ENCODE measurements at regions not wholly inside any gene's neighbourhood (a gene's known extent, or its start where the extent isn't known, plus 50 kb on each side); places are given as distances from the start of the nearest gene placed in this dataset.

GRCh38 chr14:101282418-101282817 is 278.9 kb upstream of the DIO3 start:
- H3K27ac ChIP-seq, result no peak overlapping the region

GRCh38 chr14:101284711-101285110 is 276.6 kb upstream of the DIO3 start:
- Histone ChIP-seq H3K4me3 (no peak overlapping the region), H3K9ac (no peak overlapping the region), H3F3A (ENCODE audit: insufficient read depth) (no peaks in the 10 kb centered on the region), H2AFZ (no peak overlapping the region), H3K9me2 (ENCODE audit: insufficient read depth) (no peaks in the 10 kb centered on the region), H3K27ac (no peak overlapping the region), H3K27me3 (replicated peaks; ENCODE audit: insufficient read depth) (peaks cover 11% of the 10 kb centered on the region; the same call in 1 of the 2 replicates), H3K9me3 (ENCODE audit: low read depth) (no peaks in the 10 kb centered on the region), H3K79me2 (ENCODE audit: insufficient read depth) (no peaks in the 10 kb centered on the region), H3K4me2 (ENCODE audit: unreplicated experiment) (no peak overlapping the region), H4K20me1 (ENCODE audit: insufficient read depth) (no peaks in the 10 kb centered on the region), H3K4me1 (ENCODE audit: insufficient read depth) (no peaks in the 10 kb centered on the region), H3K36me3 (ENCODE audit: low read depth) (no peaks in the 10 kb centered on the region)
- WGBS, 2 experiments (ENCODE audit: low coverage in 1 of 2, low lambda C conversion rate in 2 of 2, missing lambda C conversion rate in 2 of 2), result 71 to 84% methylated on average over 3 of the region's 3 CpGs
- in situ Hi-C loops (cut with MboI), result no loop called here
- TF ChIP-seq EZH2phosphoT487 (IDR thresholded peaks at IDR 0.05; ENCODE audit: insufficient read depth, low read depth) (no peak), EZH2 (IDR thresholded peaks at IDR 0.05; ENCODE audit: insufficient read depth, poor library complexity, severe bottlenecking) (no peak)
- no peak for DNase-seq

More at GRCh38 chr14:101282418-101282817, 278.9 kb upstream of the DIO3 start:
- Histone ChIP-seq H3K4me2 (ENCODE audit: unreplicated experiment) (no peak overlapping the region), H3K27me3 (replicated peaks; ENCODE audit: insufficient read depth) (peaks cover 20% of the 10 kb centered on the region; the same call in 1 of the 2 replicates), H4K20me1 (ENCODE audit: insufficient read depth) (no peaks in the 10 kb centered on the region), H3K79me2 (ENCODE audit: insufficient read depth) (no peaks in the 10 kb centered on the region), H3K4me1 (ENCODE audit: insufficient read depth) (no peaks in the 10 kb centered on the region), H3F3A (ENCODE audit: insufficient read depth) (no peaks in the 10 kb centered on the region), H2AFZ (no peak overlapping the region), H3K9ac (no peak overlapping the region), H3K9me2 (ENCODE audit: insufficient read depth) (no peaks in the 10 kb centered on the region), H3K4me3 (no peak overlapping the region), H3K36me3 (ENCODE audit: low read depth) (no peaks in the 10 kb centered on the region), H3K9me3 (ENCODE audit: low read depth) (no peaks in the 10 kb centered on the region)
- TF ChIP-seq EZH2phosphoT487 (IDR thresholded peaks at IDR 0.05; ENCODE audit: insufficient read depth, low read depth), result no peak
- no peak for TF ChIP-seq EZH2 (IDR thresholded peaks at IDR 0.05; ENCODE audit: insufficient read depth, poor library complexity, severe bottlenecking)
- whole genome bisulfite sequencing, 2 experiments (ENCODE audit: low coverage in 1 of 2, low lambda C conversion rate in 2 of 2, missing lambda C conversion rate in 2 of 2), result 36 to 39% methylated on average over 3 of the region's 3 CpGs
- DNase-seq, result no peak
- in situ Hi-C loops (cut with MboI), result no loop called here

GRCh38 chr14:101286271-101287018 is 274.9 kb upstream of the DIO3 start:
- no peak for TF ChIP-seq EZH2 (IDR thresholded peaks at IDR 0.05; ENCODE audit: insufficient read depth, poor library complexity, severe bottlenecking)
- TF ChIP-seq EZH2phosphoT487 (IDR thresholded peaks at IDR 0.05; ENCODE audit: insufficient read depth, low read depth), result no peak
- H3K9me3 ChIP-seq (ENCODE audit: low read depth), result no peaks in the 10 kb centered on the region
- H3K79me2 ChIP-seq (ENCODE audit: insufficient read depth), result no peaks in the 10 kb centered on the region
- no peaks in the 10 kb centered on the region for H3K36me3 ChIP-seq (ENCODE audit: low read depth)
- H3K9me2 ChIP-seq (ENCODE audit: insufficient read depth), result no peaks in the 10 kb centered on the region
- H3K4me2 ChIP-seq (ENCODE audit: unreplicated experiment), result no peak overlapping the region
- DNase-seq, result no peak
- no peak overlapping the region for H3K27ac ChIP-seq
- H3K4me3 ChIP-seq, result no peak overlapping the region
- H3K9ac ChIP-seq, result no peak overlapping the region
- H3K4me1 ChIP-seq (ENCODE audit: insufficient read depth), result no peaks in the 10 kb centered on the region
- H3F3A ChIP-seq (ENCODE audit: insufficient read depth), result no peaks in the 10 kb centered on the region
- H2AFZ ChIP-seq, result no peak overlapping the region
- in situ Hi-C loops (cut with MboI), result no loop called here
- H3K27me3 ChIP-seq (replicated peaks; ENCODE audit: insufficient read depth), result peaks cover 10% of the 10 kb centered on the region; the same call in 1 of the 2 replicates
- 66 to 72% methylated on average over 19 of the region's 19 CpGs for WGBS, 2 experiments (ENCODE audit: low coverage in 1 of 2, low lambda C conversion rate in 2 of 2, missing lambda C conversion rate in 2 of 2)
- H4K20me1 ChIP-seq (ENCODE audit: insufficient read depth), result no peaks in the 10 kb centered on the region

- H3K27ac ChIP-seq, result no peak overlapping the region
- DNase-seq, result peak; percentile 7
- no peaks in the 10 kb centered on the region for H3F3A ChIP-seq (ENCODE audit: insufficient read depth)
- no peak overlapping the region for H3K4me2 ChIP-seq (ENCODE audit: unreplicated experiment)
- 38 to 39% methylated on average over 20 of the region's 20 CpGs for WGBS, 2 experiments (ENCODE audit: low coverage in 1 of 2, low lambda C conversion rate in 2 of 2, missing lambda C conversion rate in 2 of 2)
- no peaks in the 10 kb centered on the region for H4K20me1 ChIP-seq (ENCODE audit: insufficient read depth)
- peaks cover 31% of the 10 kb centered on the region for H3K27me3 ChIP-seq (replicated peaks; ENCODE audit: insufficient read depth)
- H3K36me3 ChIP-seq (ENCODE audit: low read depth), result no peaks in the 10 kb centered on the region
- in situ Hi-C loops (cut with MboI), result no loop called here
- H3K79me2 ChIP-seq (ENCODE audit: insufficient read depth), result no peaks in the 10 kb centered on the region
- H3K9me2 ChIP-seq (ENCODE audit: insufficient read depth), result no peaks in the 10 kb centered on the region
- H2AFZ ChIP-seq, result no peak overlapping the region
- no peaks in the 10 kb centered on the region for H3K9me3 ChIP-seq (ENCODE audit: low read depth)
- TF ChIP-seq EZH2phosphoT487 (IDR thresholded peaks at IDR 0.05; ENCODE audit: insufficient read depth, low read depth) (no peak), EZH2 (IDR thresholded peaks at IDR 0.05; ENCODE audit: insufficient read depth, poor library complexity, severe bottlenecking) (no peak)
- H3K9ac ChIP-seq, result no peak overlapping the region
- H3K4me3 ChIP-seq, result no peak overlapping the region
- H3K4me1 ChIP-seq (ENCODE audit: insufficient read depth), result no peaks in the 10 kb centered on the region
Measured at GRCh38 chr14:101288436-101289229, 272.7 kb upstream of the DIO3 start.
